H1 (cell line): ENCODE measurements at regions not wholly inside any gene's neighbourhood (a gene's known extent, or its start where the extent isn't known, plus 50 kb on each side); places are given as distances from the start of the nearest gene placed in this dataset.

Experiments
- CTCF ChIA-PET: fragments of 300-600 bp; sonication (Branson Sonifier 250); formaldehyde crosslinking; loops from one replicate; lab custom pipeline; 2021; ENCODE audit not compliant: partially characterized antibody; lab: Charles Lee
- POLR2A ChIA-PET: fragments of 300-600 bp; sonication (Branson Sonifier 250); formaldehyde crosslinking; loops from one replicate; lab custom pipeline; 2021; ENCODE audit warnings: inconsistent platforms; ENCODE audit not compliant: partially characterized antibody; lab: Charles Lee
- DNase-seq, 2 experiments: peaks; one replicate each; pipeline versions ENCODE4 v3.0.0 to v3.0.0-alpha.2; 2010 to 2022; ENCODE audit warnings: low spot score in 2 of 2, low read depth in 1 of 2, mixed read lengths in 1 of 2
- FAIRE-seq: peaks from 2 replicates; lab custom pipeline; 2011; peaks lifted over from hg19 to GRCh38; lab: Jason Lieb, UNC
- H2AFZ ChIP-seq: 2 replicates; pipeline ENCODE4 v1.8.1; 2012; ENCODE audit warnings: low read length, inconsistent platforms
- H2AK5ac ChIP-seq: 2 replicates; pipeline ENCODE4 v1.6.1; 2013; ENCODE audit warnings: low read depth, low read length
- H2BK120ac ChIP-seq: replicated peaks from 2 replicates; pipeline ENCODE3; 2013; ENCODE audit warnings: low read depth, low read length, inconsistent platforms
- H2BK12ac ChIP-seq: 2 replicates; pipeline ENCODE4 v1.6.1; 2013; ENCODE audit warnings: low read depth, low read length
- H2BK15ac ChIP-seq: 2 replicates; pipeline ENCODE4 v1.6.1; 2013; ENCODE audit warnings: low read length
- H2BK20ac ChIP-seq: 2 replicates; pipeline ENCODE4 v1.6.1; 2013; ENCODE audit warnings: low read length
- H2BK5ac ChIP-seq: 2 replicates; pipeline ENCODE4 v1.6.1; 2013; ENCODE audit warnings: low read depth, low read length
- H3K14ac ChIP-seq: 2 replicates; pipeline ENCODE4 v1.6.1; 2013; ENCODE audit warnings: inconsistent platforms; ENCODE audit not compliant: insufficient read length
- H3K18ac ChIP-seq: 2 replicates; pipeline ENCODE4 v1.6.1; 2013; ENCODE audit warnings: low read length; ENCODE audit errors: extremely low read depth
- H3K23ac ChIP-seq: 2 replicates; pipeline ENCODE4 v1.6.1; 2013; ENCODE audit warnings: inconsistent platforms; ENCODE audit not compliant: insufficient read length
- H3K23me2 ChIP-seq: 2 replicates; pipeline ENCODE4 v1.6.1; 2013; ENCODE audit warnings: low read depth, low read length
- H3K27ac ChIP-seq: 2 replicates; pipeline ENCODE4 v1.6.1; 2011; ENCODE audit warnings: low read depth, low read length, inconsistent platforms
- H3K27me3 ChIP-seq, 4 experiments: replicated peaks in 1 of 4; 1 replicate in 1 of 4; 2 replicates in 3 of 4; pipeline versions ENCODE4 v1.6.1 to v1.8.1; 2011 to 2013; ENCODE audit warnings: low read length in 3 of 4, mild to moderate bottlenecking in 3 of 4, inconsistent platforms in 2 of 4, mixed read lengths in 2 of 4, moderate library complexity in 1 of 4; ENCODE audit not compliant: control insufficient read depth in 3 of 4, insufficient read depth in 3 of 4; ENCODE audit errors: extremely low read depth in 1 of 4
- H3K36me3 ChIP-seq, 4 experiments: 2 replicates each; pipeline versions ENCODE4 v1.6.1 to v1.8.1; 2011 to 2013; ENCODE audit warnings: mild to moderate bottlenecking in 4 of 4, low read length in 3 of 4, moderate library complexity in 2 of 4, control low read depth in 1 of 4, inconsistent platforms in 1 of 4; ENCODE audit not compliant: insufficient read depth in 4 of 4, control insufficient read depth in 2 of 4
- H3K4ac ChIP-seq: replicated peaks from 2 replicates; pipeline ENCODE3; 2013; ENCODE audit warnings: low read length, low read depth, mixed read lengths, inconsistent platforms; ENCODE audit not compliant: insufficient read length
- H3K4me1 ChIP-seq, 4 experiments: replicated peaks in 1 of 4; 1 replicate in 1 of 4; 2 replicates in 3 of 4; pipeline versions ENCODE4 v1.6.1 to v1.8.1; 2011 to 2013; ENCODE audit warnings: low read length in 3 of 4, inconsistent platforms in 2 of 4, mixed read lengths in 1 of 4; ENCODE audit not compliant: insufficient read depth in 4 of 4, control insufficient read depth in 3 of 4
- H3K4me2 ChIP-seq, 2 experiments: 2 replicates each; pipeline versions ENCODE4 v1.6.1 to v1.8.1; 2011 to 2013; ENCODE audit warnings: low read depth in 2 of 2, low read length in 2 of 2, control low read depth in 1 of 2, inconsistent platforms in 1 of 2, mild to moderate bottlenecking in 1 of 2; ENCODE audit not compliant: insufficient read depth in 1 of 2
- H3K4me3 ChIP-seq, 4 experiments: fragments of 200-600, 300-600 bp in 1 of 4; sonication (generic), shearing (Covaris generic), sonication (Bioruptor Twin) in 1 of 4; 2 replicates each; pipeline versions ENCODE4 v1.5.1 to v1.8.1; 2011 to 2016; ENCODE audit warnings: low read length in 4 of 4, low read depth in 3 of 4, control low read depth in 2 of 4, inconsistent platforms in 2 of 4, mild to moderate bottlenecking in 2 of 4, mixed read lengths in 1 of 4, moderate library complexity in 1 of 4; ENCODE audit not compliant: insufficient read depth in 2 of 4; ENCODE audit errors: extremely low read depth in 1 of 4
- H3K56ac ChIP-seq: replicated peaks from 2 replicates; pipeline ENCODE3; 2013; ENCODE audit warnings: low read depth, mild to moderate bottlenecking, mixed read lengths, low read length, inconsistent platforms; ENCODE audit not compliant: insufficient read length
- H3K79me1 ChIP-seq: 2 replicates; pipeline ENCODE4 v1.6.1; 2013; ENCODE audit warnings: low read depth, low read length, control low read depth
- H3K79me2 ChIP-seq, 2 experiments: 2 replicates each; pipeline versions ENCODE4 v1.6.1 to v1.8.1; 2012 to 2013; ENCODE audit warnings: low read length in 2 of 2, mild to moderate bottlenecking in 2 of 2, inconsistent platforms in 1 of 2; ENCODE audit not compliant: insufficient read depth in 2 of 2, control insufficient read depth in 1 of 2
- H3K9ac ChIP-seq, 4 experiments: replicated peaks in 1 of 4; 1 replicate in 1 of 4; 2 replicates in 3 of 4; pipeline versions ENCODE4 v1.6.1 to v1.8.1; 2011 to 2013; ENCODE audit warnings: low read depth in 3 of 4, low read length in 3 of 4, control low read depth in 2 of 4, mild to moderate bottlenecking in 2 of 4, moderate library complexity in 2 of 4, inconsistent platforms in 1 of 4; ENCODE audit errors: extremely low read depth in 1 of 4
- H3K9me3 ChIP-seq, 2 experiments: 2 replicates each; pipeline versions ENCODE4 v1.6.1 to v1.8.1; 2012 to 2013; ENCODE audit warnings: mild to moderate bottlenecking in 2 of 2, moderate library complexity in 2 of 2, control low read depth in 1 of 2, inconsistent platforms in 1 of 2, low read depth in 1 of 2, low read length in 1 of 2, mixed read lengths in 1 of 2; ENCODE audit not compliant: insufficient read depth in 2 of 2
- H4K20me1 ChIP-seq, 2 experiments: replicated peaks in 1 of 2; 2 replicates each; pipeline versions ENCODE3 to v1.8.1; 2011 to 2013; ENCODE audit warnings: inconsistent platforms in 2 of 2, low read length in 2 of 2, mild to moderate bottlenecking in 1 of 2; ENCODE audit not compliant: insufficient read depth in 2 of 2, control insufficient read depth in 1 of 2
- H4K5ac ChIP-seq: 2 replicates; pipeline ENCODE4 v1.6.1; 2013; ENCODE audit warnings: low read length, low read depth, mixed read lengths, inconsistent platforms; ENCODE audit not compliant: insufficient read length
- H4K8ac ChIP-seq: 2 replicates; pipeline ENCODE4 v1.8.0; 2013; ENCODE audit warnings: mild to moderate bottlenecking, moderate library complexity, low read length, inconsistent platforms; ENCODE audit not compliant: insufficient read depth; ENCODE audit errors: extremely low read depth
- H4K91ac ChIP-seq: replicated peaks from 2 replicates; pipeline ENCODE3; 2013; ENCODE audit warnings: low read length, mixed read lengths, inconsistent platforms; ENCODE audit not compliant: insufficient read length
- ASH2L ChIP-seq: fragments of 200-600, 300-600 bp; sonication (generic); IDR thresholded peaks from one replicate; pipeline ENCODE4 v1.7.1; 2017; ENCODE audit warnings: low read length
- BACH1 ChIP-seq: IDR thresholded peaks from 2 replicates; pipeline ENCODE4 v1.6.1; 2012; ENCODE audit warnings: low read length, improper control_type of control experiment
- FOSL1 ChIP-seq: IDR thresholded peaks from 2 replicates; pipeline ENCODE4 v1.6.1; 2011; ENCODE audit warnings: mild to moderate bottlenecking, low read depth, low read length, moderate library complexity; ENCODE audit not compliant: insufficient read depth
- HDAC2 ChIP-seq, 2 experiments: fragments of 300-600 bp in 1 of 2; sonication (generic) in 1 of 2; IDR thresholded peaks; 2 replicates each; pipeline ENCODE4 v1.6.1; 2011 to 2012; ENCODE audit warnings: low read depth in 2 of 2, low read length in 2 of 2, mild to moderate bottlenecking in 2 of 2, moderate library complexity in 2 of 2, borderline replicate concordance in 1 of 2, inconsistent platforms in 1 of 2
- KDM1A ChIP-seq: fragments of 200-600, 300-600 bp; sonication (generic); IDR thresholded peaks from 2 replicates; pipeline ENCODE4 v1.7.1; 2016; ENCODE audit warnings: mild to moderate bottlenecking, low read length, borderline replicate concordance
- MAX ChIP-seq: IDR thresholded peaks from 2 replicates; pipeline ENCODE4 v1.6.1; 2012; ENCODE audit warnings: inconsistent platforms
- POLR2AphosphoS5 ChIP-seq: IDR thresholded peaks from 2 replicates; pipeline ENCODE4 v1.6.1; 2011; ENCODE audit warnings: low read depth, low read length
- SUZ12 ChIP-seq: fragments of 200-600 bp; sonication (generic); IDR thresholded peaks from 2 replicates; pipeline ENCODE4 v1.6.1; 2012; ENCODE audit warnings: mild to moderate bottlenecking, inconsistent platforms, low read length, moderate library complexity, mixed read lengths
- TAF1 ChIP-seq: IDR thresholded peaks from 2 replicates; pipeline ENCODE4 v1.6.1; 2011; ENCODE audit warnings: mild to moderate bottlenecking, low read depth, low read length
- TEAD4 ChIP-seq: IDR thresholded peaks from 2 replicates; pipeline ENCODE4 v1.6.1; 2012; ENCODE audit warnings: low read depth, low read length, inconsistent platforms, mixed read lengths
- WGBS, 2 experiments: shearing (Covaris generic) in 1 of 2; methylation state at CpG; one replicate each; pipeline versions ENCODE4 v1.1.6 to v1.1.7; 2013 to 2015; ENCODE audit warnings: low lambda C conversion rate in 2 of 2, mixed read lengths in 2 of 2, inconsistent platforms in 1 of 2, low coverage in 1 of 2, missing lambda C conversion rate in 1 of 2; ENCODE audit not compliant: insufficient replicate concordance in 2 of 2, insufficient coverage in 1 of 2, insufficient read length in 1 of 2; ENCODE audit errors: extremely low coverage in 1 of 2, missing lambda C conversion rate in 1 of 2; 5-methylcytosine and 5-hydroxymethylcytosine counted together

- no peak overlapping the region for H4K91ac ChIP-seq
- no peak overlapping the region for H3K56ac ChIP-seq
- H3K14ac ChIP-seq: no peak overlapping the region
- H2BK20ac ChIP-seq: no peak overlapping the region
- no peaks in the 10 kb centered on the region for H3K36me3 ChIP-seq
- H3K79me1 ChIP-seq: no peaks in the 10 kb centered on the region
- no peak for DNase-seq
- H3K27ac ChIP-seq: no peak overlapping the region
- H4K20me1 ChIP-seq: no peaks in the 10 kb centered on the region
- no peak overlapping the region for H2BK12ac ChIP-seq
- H3K4me2 ChIP-seq: no peak overlapping the region
- peaks cover 20 to 37% of the 10 kb centered on the region in 2 experiments; a peak in 3 of 4 replicates for H3K9me3 ChIP-seq
- ChIA-PET POLR2A (no interaction called here), CTCF (interaction anchor here (0.6 to 4.1 kb wide), 3 partner anchors 11 to 162 kb away, joined by 3 to 18 read pairs (median 5); no protein-coding TSS in a partner anchor)
- no peak overlapping the region for H2BK120ac ChIP-seq
- no peak overlapping the region for H3K23ac ChIP-seq
- H3K4me3 ChIP-seq: no peak overlapping the region
- WGBS, 2 experiments: 91% methylated on average over 16 of the region's 16 CpGs; no CpG with 5 or more reads in 1 of the 2 experiments
- H4K5ac ChIP-seq: no peak overlapping the region
- no peak for FAIRE-seq
- no peaks in the 10 kb centered on the region for H3K27me3 ChIP-seq
- H3K4me1 ChIP-seq: no peaks in the 10 kb centered on the region
- H3K23me2 ChIP-seq: no peaks in the 10 kb centered on the region
- no peaks in the 10 kb centered on the region for H3K79me2 ChIP-seq
- no peak overlapping the region for H2BK15ac ChIP-seq
- H3K18ac ChIP-seq: no peak overlapping the region
- no peak overlapping the region for H3K9ac ChIP-seq
- H2AFZ ChIP-seq: no peak overlapping the region
- no peak overlapping the region for H4K8ac ChIP-seq
- H3K4ac ChIP-seq: no peak overlapping the region
- no peak overlapping the region for H2AK5ac ChIP-seq
- no peak overlapping the region for H2BK5ac ChIP-seq
- TF ChIP-seq MAX (no peak), POLR2AphosphoS5 (no peak), BACH1 (no peak), ASH2L (no peak), KDM1A (no peak), TEAD4 (no peak), HDAC2 (IDR thresholded peaks at IDR 0.05; ENCODE audit: borderline replicate concordance in 1 of 2, low read depth in 2 of 2, low read length in 2 of 2) (no peak), FOSL1 (no peak), TAF1 (no peak), SUZ12 (no peak)
Observed at GRCh38 chr17:17420561-17421269, 56.1 kb upstream of the MED9 start.
